ENCODE measurements at regions not wholly inside any gene's neighbourhood (a gene's known extent, or its start where the extent isn't known, plus 50 kb on each side); places are given as distances from the start of the nearest gene placed in this dataset.

DNA sequence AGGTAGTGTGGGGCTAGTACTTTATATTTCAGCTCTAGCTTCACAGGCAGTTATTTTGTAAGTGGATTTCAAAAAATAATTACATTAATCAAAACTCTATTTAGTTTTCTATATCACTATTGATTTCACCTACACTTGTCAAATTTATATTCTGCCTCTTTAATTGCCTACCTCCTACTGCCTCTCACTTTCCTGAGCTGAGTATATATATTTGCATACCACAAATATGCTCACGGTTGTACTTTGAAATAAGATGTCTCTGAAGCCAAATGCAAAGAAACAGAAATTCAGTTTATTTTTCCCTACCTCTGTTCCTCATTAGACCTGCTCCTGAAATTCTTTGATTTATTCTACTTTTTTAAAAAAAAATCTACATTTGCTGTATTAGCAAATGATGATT lies 309.3 kb upstream of the TGFBR2 start:
- Histone ChIP-seq H3K4me3 (no peak overlapping the region), H3K9me3 (no peaks in the 10 kb centered on the region), H3K36me3 (no peaks in the 10 kb centered on the region), H3K4me1 (peaks cover 4% of the 10 kb centered on the region), H3K27ac (no peak overlapping the region), H3K27me3 (no peaks in the 10 kb centered on the region)
- intact Hi-C loops (cut with DNase I), result no loop called here
- DNase-seq (ENCODE audit: extremely low spot score in 2 of 2), result no peak
- TF ChIP-seq POLR2AphosphoS5 (IDR thresholded peaks at IDR 0.05; ENCODE audit: insufficient read depth in 1 of 2, low read depth in 1 of 2) (no peak), POLR2A (IDR thresholded peaks at IDR 0.05) (no peak)
- TF ChIP-seq, protein P1, sequence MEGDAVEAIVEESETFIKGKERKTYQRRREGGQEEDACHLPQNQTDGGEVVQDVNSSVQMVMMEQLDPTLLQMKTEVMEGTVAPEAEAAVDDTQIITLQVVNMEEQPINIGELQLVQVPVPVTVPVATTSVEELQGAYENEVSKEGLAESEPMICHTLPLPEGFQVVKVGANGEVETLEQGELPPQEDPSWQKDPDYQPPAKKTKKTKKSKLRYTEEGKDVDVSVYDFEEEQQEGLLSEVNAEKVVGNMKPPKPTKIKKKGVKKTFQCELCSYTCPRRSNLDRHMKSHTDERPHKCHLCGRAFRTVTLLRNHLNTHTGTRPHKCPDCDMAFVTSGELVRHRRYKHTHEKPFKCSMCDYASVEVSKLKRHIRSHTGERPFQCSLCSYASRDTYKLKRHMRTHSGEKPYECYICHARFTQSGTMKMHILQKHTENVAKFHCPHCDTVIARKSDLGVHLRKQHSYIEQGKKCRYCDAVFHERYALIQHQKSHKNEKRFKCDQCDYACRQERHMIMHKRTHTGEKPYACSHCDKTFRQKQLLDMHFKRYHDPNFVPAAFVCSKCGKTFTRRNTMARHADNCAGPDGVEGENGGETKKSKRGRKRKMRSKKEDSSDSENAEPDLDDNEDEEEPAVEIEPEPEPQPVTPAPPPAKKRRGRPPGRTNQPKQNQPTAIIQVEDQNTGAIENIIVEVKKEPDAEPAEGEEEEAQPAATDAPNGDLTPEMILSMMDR (IDR thresholded peaks at IDR 0.05), result no peak

GRCh38 chr3:30299674-30300385 lies 306.6 kb upstream of the TGFBR2 start:
- intact Hi-C loops (cut with DNase I), result no loop called here
- no peaks in the 10 kb centered on the region for H3K27me3 ChIP-seq
- no peaks in the 10 kb centered on the region for H3K4me1 ChIP-seq
- no peak overlapping the region for H3K27ac ChIP-seq
- TF ChIP-seq, protein P1 (IDR thresholded peaks at IDR 0.05), result no peak
- TF ChIP-seq POLR2AphosphoS5 (IDR thresholded peaks at IDR 0.05; ENCODE audit: insufficient read depth in 1 of 2, low read depth in 1 of 2) (no peak), POLR2A (IDR thresholded peaks at IDR 0.05) (no peak)
- DNase-seq (ENCODE audit: extremely low spot score in 2 of 2), result no peak
- H3K4me3 ChIP-seq, result no peak overlapping the region
- no peaks in the 10 kb centered on the region for H3K36me3 ChIP-seq
- no peaks in the 10 kb centered on the region for H3K9me3 ChIP-seq

GRCh38 chr3:30300809-30301208 lies 305.6 kb upstream of the TGFBR2 start:
- H3K4me1 ChIP-seq, result no peaks in the 10 kb centered on the region
- no peaks in the 10 kb centered on the region for H3K27me3 ChIP-seq
- no peaks in the 10 kb centered on the region for H3K9me3 ChIP-seq
- no peak for DNase-seq (ENCODE audit: extremely low spot score in 2 of 2)
- H3K36me3 ChIP-seq, result no peaks in the 10 kb centered on the region
- intact Hi-C loops (cut with DNase I), result no loop called here
- TF ChIP-seq POLR2A (IDR thresholded peaks at IDR 0.05) (no peak), POLR2AphosphoS5 (IDR thresholded peaks at IDR 0.05; ENCODE audit: insufficient read depth in 1 of 2, low read depth in 1 of 2) (no peak)
- TF ChIP-seq, protein P1 (IDR thresholded peaks at IDR 0.05), result no peak
- no peak overlapping the region for H3K4me3 ChIP-seq
- H3K27ac ChIP-seq, result no peak overlapping the region

DNA sequence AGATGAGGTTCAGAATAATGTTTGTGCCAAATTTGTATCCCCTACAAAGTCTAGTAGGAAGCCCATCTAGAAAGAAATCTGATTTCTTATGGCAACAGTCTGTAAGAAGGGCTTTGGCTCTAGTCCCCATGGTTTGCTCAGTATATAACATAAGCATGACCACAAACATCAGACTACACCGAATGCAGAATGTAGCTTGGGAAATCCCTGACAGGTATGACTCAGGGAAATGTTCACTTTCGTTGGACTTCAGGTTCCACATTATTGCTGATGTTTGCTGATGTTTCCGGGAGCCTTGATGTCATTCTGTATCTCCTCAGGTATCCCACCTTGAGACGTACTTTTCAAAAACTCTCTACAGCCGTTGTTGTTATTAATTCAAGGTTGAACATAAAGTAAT lies 304.4 kb upstream of the TGFBR2 start:
- H3K36me3 ChIP-seq, result no peaks in the 10 kb centered on the region
- intact Hi-C loops (cut with DNase I), result no loop called here
- H3K9me3 ChIP-seq, result no peaks in the 10 kb centered on the region
- H3K27ac ChIP-seq, result no peak overlapping the region
- TF ChIP-seq POLR2A (IDR thresholded peaks at IDR 0.05) (no peak), POLR2AphosphoS5 (IDR thresholded peaks at IDR 0.05; ENCODE audit: insufficient read depth in 1 of 2, low read depth in 1 of 2) (no peak)
- TF ChIP-seq, protein P1 (IDR thresholded peaks at IDR 0.05), result no peak
- no peak overlapping the region for H3K4me3 ChIP-seq
- no peaks in the 10 kb centered on the region for H3K27me3 ChIP-seq
- H3K4me1 ChIP-seq, result no peaks in the 10 kb centered on the region
- no peak for DNase-seq (ENCODE audit: extremely low spot score in 2 of 2)

DNA sequence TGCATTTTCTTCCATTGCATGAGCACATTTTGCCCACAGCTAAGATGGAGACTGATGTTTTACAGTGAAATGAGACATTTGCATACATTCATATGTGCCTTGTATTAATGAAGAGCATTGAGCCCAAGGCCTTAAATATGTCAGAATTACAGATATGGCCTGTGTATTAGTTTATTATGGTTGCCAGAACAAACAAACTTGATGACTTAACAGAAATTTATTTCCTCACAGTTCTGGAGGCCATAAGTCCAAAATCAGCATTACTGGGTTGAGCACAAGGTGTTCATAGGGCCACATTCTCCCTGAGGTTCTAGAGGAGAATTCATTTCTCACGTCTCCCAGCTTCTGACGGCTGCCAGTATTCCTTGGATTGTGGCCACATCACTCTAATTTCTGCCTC lies 302.6 kb upstream of the TGFBR2 start:
- Histone ChIP-seq H3K27ac (no peak overlapping the region), H3K36me3 (no peaks in the 10 kb centered on the region), H3K4me3 (no peak overlapping the region), H3K9me3 (no peaks in the 10 kb centered on the region), H3K27me3 (no peaks in the 10 kb centered on the region), H3K4me1 (peaks cover 15% of the 10 kb centered on the region)
- intact Hi-C loops (cut with DNase I), result no loop called here
- TF ChIP-seq, protein P1 (IDR thresholded peaks at IDR 0.05), result no peak
- TF ChIP-seq POLR2A (IDR thresholded peaks at IDR 0.05) (no peak), POLR2AphosphoS5 (IDR thresholded peaks at IDR 0.05; ENCODE audit: insufficient read depth in 1 of 2, low read depth in 1 of 2) (no peak)
- DNase-seq (ENCODE audit: extremely low spot score in 2 of 2), result no peak
